GM12878 (cell line): ENCODE measurements at regions not wholly inside any gene's neighbourhood (a gene's known extent, or its start where the extent isn't known, plus 50 kb on each side); places are given as distances from the start of the nearest gene placed in this dataset.

ENCODE experiments used
- CEBPB ChIP-seq, 2 experiments: fragments of 150-350 bp in 1 of 2; IDR thresholded peaks; 2 replicates each; pipeline ENCODE4 v1.6.1; 2012 to 2014; ENCODE audit warnings: low read depth in 2 of 2, low read length in 2 of 2, borderline replicate concordance in 1 of 2, inconsistent platforms in 1 of 2
- TARDBP ChIP-seq: IDR thresholded peaks from 2 replicates; pipeline ENCODE4 v1.6.1; 2016; ENCODE audit warnings: borderline replicate concordance
- TF ChIP-seq, protein P1 (sequence below), 3 experiments: IDR thresholded peaks in 2 of 3; conservative IDR thresholded peaks in 1 of 3; 2 replicates each; pipeline ENCODE4 v1.5.1; 2011; ENCODE audit warnings: low read depth in 3 of 3, low read length in 3 of 3, mild to moderate bottlenecking in 3 of 3, control low read depth in 2 of 3, moderate library complexity in 2 of 3, inconsistent platforms in 1 of 3, mixed read lengths in 1 of 3; ENCODE audit not compliant: control insufficient read depth in 2 of 3, insufficient read depth in 1 of 3; ENCODE audit errors: extremely low read depth in 1 of 3
- TF ChIP-seq, protein P2 (sequence below): fragments of 450-650 bp; IDR thresholded peaks from 2 replicates; pipeline ENCODE4 v1.6.1; 2018; ENCODE audit warnings: borderline replicate concordance, mild to moderate bottlenecking; ENCODE audit not compliant: partially characterized antibody

- TF ChIP-seq, protein P1, sequence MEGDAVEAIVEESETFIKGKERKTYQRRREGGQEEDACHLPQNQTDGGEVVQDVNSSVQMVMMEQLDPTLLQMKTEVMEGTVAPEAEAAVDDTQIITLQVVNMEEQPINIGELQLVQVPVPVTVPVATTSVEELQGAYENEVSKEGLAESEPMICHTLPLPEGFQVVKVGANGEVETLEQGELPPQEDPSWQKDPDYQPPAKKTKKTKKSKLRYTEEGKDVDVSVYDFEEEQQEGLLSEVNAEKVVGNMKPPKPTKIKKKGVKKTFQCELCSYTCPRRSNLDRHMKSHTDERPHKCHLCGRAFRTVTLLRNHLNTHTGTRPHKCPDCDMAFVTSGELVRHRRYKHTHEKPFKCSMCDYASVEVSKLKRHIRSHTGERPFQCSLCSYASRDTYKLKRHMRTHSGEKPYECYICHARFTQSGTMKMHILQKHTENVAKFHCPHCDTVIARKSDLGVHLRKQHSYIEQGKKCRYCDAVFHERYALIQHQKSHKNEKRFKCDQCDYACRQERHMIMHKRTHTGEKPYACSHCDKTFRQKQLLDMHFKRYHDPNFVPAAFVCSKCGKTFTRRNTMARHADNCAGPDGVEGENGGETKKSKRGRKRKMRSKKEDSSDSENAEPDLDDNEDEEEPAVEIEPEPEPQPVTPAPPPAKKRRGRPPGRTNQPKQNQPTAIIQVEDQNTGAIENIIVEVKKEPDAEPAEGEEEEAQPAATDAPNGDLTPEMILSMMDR (IDR thresholded peaks at IDR 0.05 in 2 of 3, conservative IDR thresholded peaks at IDR 0.05 in 1 of 3; ENCODE audit: control insufficient read depth in 2 of 3, extremely low read depth in 1 of 3, insufficient read depth in 1 of 3, low read depth in 3 of 3, low read length in 3 of 3): no peak
- TF ChIP-seq, protein P2, sequence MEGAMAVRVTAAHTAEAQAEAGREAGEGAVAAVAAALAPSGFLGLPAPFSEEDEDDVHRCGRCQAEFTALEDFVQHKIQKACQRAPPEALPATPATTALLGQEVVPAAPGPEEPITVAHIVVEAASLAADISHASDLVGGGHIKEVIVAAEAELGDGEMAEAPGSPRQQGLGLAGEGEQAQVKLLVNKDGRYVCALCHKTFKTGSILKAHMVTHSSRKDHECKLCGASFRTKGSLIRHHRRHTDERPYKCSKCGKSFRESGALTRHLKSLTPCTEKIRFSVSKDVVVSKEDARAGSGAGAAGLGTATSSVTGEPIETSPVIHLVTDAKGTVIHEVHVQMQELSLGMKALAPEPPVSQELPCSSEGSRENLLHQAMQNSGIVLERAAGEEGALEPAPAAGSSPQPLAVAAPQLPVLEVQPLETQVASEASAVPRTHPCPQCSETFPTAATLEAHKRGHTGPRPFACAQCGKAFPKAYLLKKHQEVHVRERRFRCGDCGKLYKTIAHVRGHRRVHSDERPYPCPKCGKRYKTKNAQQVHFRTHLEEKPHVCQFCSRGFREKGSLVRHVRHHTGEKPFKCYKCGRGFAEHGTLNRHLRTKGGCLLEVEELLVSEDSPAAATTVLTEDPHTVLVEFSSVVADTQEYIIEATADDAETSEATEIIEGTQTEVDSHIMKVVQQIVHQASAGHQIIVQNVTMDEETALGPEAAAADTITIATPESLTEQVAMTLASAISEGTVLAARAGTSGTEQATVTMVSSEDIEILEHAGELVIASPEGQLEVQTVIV: no peak
- TF ChIP-seq TARDBP (no peak), CEBPB (IDR thresholded peaks at IDR 0.05; ENCODE audit: borderline replicate concordance in 1 of 2, low read depth in 2 of 2, low read length in 2 of 2) (no peak)
These were observed 147.3 kb downstream of the DLL1 start for GRCh38 chr6:170143401-170144150.
